Stimulated activated CD4-positive, alpha-beta T cell treated with anti-CD3 and anti-CD28 coated beads, TNF-alpha, amount 100 ng/mL, for 4 hours (primary cell): ENCODE measurements at regions not wholly inside any gene's neighbourhood (a gene's known extent, or its start where the extent isn't known, plus 50 kb on each side); places are given as distances from the start of the nearest gene placed in this dataset.

Experiments used
- DNase-seq, 3 experiments: peaks; one replicate each; pipeline ENCODE4 v3.0.0-alpha.2; 2020; ENCODE audit warnings: low read depth in 3 of 3

GRCh38 chr4:53693909-53694308 is 102.6 kb upstream of the LNX1 start:
- DNase-seq: no peak

GRCh38 chr4:53693408-53693807 is 102.1 kb upstream of the LNX1 start:
- DNase-seq: no peak

GRCh38 chr4:53688186-53688790 is 97.0 kb upstream of the LNX1 start:
- DNase-seq: no peak

GRCh38 chr4:53686521-53686920 is 95.2 kb upstream of the LNX1 start:
- DNase-seq: no peak

GRCh38 chr4:53684136-53685130 is 93.1 kb upstream of the LNX1 start:
- no peak for DNase-seq

GRCh38 chr4:53682908-53683307 is 91.6 kb upstream of the LNX1 start:
- DNase-seq: no peak

- no peak for DNase-seq
These were observed 90.9 kb upstream of the LNX1 start for GRCh38 chr4:53682196-53682595.

GRCh38 chr4:53680598-53680997 is 89.3 kb upstream of the LNX1 start:
- DNase-seq: no peak

- no peak for DNase-seq
These were observed 88.9 kb upstream of the LNX1 start for GRCh38 chr4:53680168-53680567.

- no peak for DNase-seq
These were observed 85.2 kb upstream of the LNX1 start for GRCh38 chr4:53676402-53676871.

GRCh38 chr4:53674903-53675302 is 83.6 kb upstream of the LNX1 start:
- DNase-seq: no peak

- DNase-seq: no peak
These were observed 81.6 kb upstream of the LNX1 start for GRCh38 chr4:53672873-53673272.

GRCh38 chr4:53671757-53672156 is 80.5 kb upstream of the LNX1 start:
- DNase-seq: no peak

GRCh38 chr4:53659737-53660136 is 68.5 kb upstream of the LNX1 start:
- no peak for DNase-seq

GRCh38 chr4:53659112-53659511 is 67.8 kb upstream of the LNX1 start:
- no peak for DNase-seq

GRCh38 chr4:53658029-53658428 is 66.7 kb upstream of the LNX1 start:
- DNase-seq: no peak

GRCh38 chr4:53656421-53656981 is 65.2 kb upstream of the LNX1 start:
- DNase-seq: no peak

- DNase-seq: no peak
These were observed 63.0 kb upstream of the LNX1 start for GRCh38 chr4:53654300-53654758.

GRCh38 chr4:53653484-53654053 is 62.3 kb upstream of the LNX1 start:
- no peak for DNase-seq

GRCh38 chr4:53651156-53651735 is 60.0 kb upstream of the LNX1 start:
- DNase-seq: no peak

GRCh38 chr4:53649357-53649756 is 58.1 kb upstream of the LNX1 start:
- no peak for DNase-seq

- no peak for DNase-seq
These were observed 56.3 kb upstream of the LNX1 start for GRCh38 chr4:53647547-53647946.
